ENCODE measurements at regions not wholly inside any gene's neighbourhood (a gene's known extent, or its start where the extent isn't known, plus 50 kb on each side); places are given as distances from the start of the nearest gene placed in this dataset.

GRCh38 chr14:83153081-83153480, 1619.4 kb upstream of the SEL1L start:
- TF ChIP-seq ZBTB21 (tag by site-specific recombination; IDR thresholded peaks at IDR 0.05) (no peak), ZNF23 (tag by site-specific recombination; IDR thresholded peaks at IDR 0.05; ENCODE audit: borderline replicate concordance) (no peak), ZNF335 (tag by site-specific recombination; conservative IDR thresholded peaks at IDR 0.05) (no peak), ZNF701 (tag by site-specific recombination; IDR thresholded peaks at IDR 0.05) (no peak), KLF9 (tag by site-specific recombination; IDR thresholded peaks at IDR 0.05; ENCODE audit: low read depth) (no peak), INSM2 (tag by site-specific recombination; IDR thresholded peaks at IDR 0.05) (no peak), ZFP37 (tag by site-specific recombination; IDR thresholded peaks at IDR 0.05) (no peak), ZNF274 (IDR thresholded peaks at IDR 0.05; ENCODE audit: low read length) (no peak), ZNF274 (tag by site-specific recombination; IDR thresholded peaks at IDR 0.05; ENCODE audit: borderline replicate concordance) (no peak), ZNF558 (tag by site-specific recombination; IDR thresholded peaks at IDR 0.05) (no peak), ZXDB (tag by site-specific recombination; IDR thresholded peaks at IDR 0.05) (no peak), ZNF704 (tag by site-specific recombination; IDR thresholded peaks at IDR 0.05) (no peak), ZNF302 (tag by site-specific recombination; IDR thresholded peaks at IDR 0.05; ENCODE audit: low read depth) (no peak), SCRT1 (tag by site-specific recombination; IDR thresholded peaks at IDR 0.05; ENCODE audit: borderline replicate concordance) (no peak)
- TF ChIP-seq, protein P1, sequence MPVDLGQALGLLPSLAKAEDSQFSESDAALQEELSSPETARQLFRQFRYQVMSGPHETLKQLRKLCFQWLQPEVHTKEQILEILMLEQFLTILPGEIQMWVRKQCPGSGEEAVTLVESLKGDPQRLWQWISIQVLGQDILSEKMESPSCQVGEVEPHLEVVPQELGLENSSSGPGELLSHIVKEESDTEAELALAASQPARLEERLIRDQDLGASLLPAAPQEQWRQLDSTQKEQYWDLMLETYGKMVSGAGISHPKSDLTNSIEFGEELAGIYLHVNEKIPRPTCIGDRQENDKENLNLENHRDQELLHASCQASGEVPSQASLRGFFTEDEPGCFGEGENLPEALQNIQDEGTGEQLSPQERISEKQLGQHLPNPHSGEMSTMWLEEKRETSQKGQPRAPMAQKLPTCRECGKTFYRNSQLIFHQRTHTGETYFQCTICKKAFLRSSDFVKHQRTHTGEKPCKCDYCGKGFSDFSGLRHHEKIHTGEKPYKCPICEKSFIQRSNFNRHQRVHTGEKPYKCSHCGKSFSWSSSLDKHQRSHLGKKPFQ (tag by site-specific recombination; IDR thresholded peaks at IDR 0.05): no peak
- Histone ChIP-seq H3K27ac (ENCODE audit: extremely low read depth, low read depth, low read length) (no peak overlapping the region), H3K4me3 (ENCODE audit: low read depth, low read length) (no peak overlapping the region), H3K4me1 (ENCODE audit: control insufficient read depth, insufficient read depth, low read length) (no peaks in the 10 kb centered on the region), H3K9me3 (ENCODE audit: control insufficient read depth, insufficient read depth, low read depth, low read length) (no peaks in the 10 kb centered on the region), H3K36me3 (ENCODE audit: control insufficient read depth in 2 of 2, insufficient read depth in 1 of 2, low read length in 2 of 2) (no peaks in the 10 kb centered on the region)
- ChIA-PET POLR2A (no interaction called here), CTCF (no interaction called here)

- ChIA-PET POLR2A (no interaction called here), CTCF (no interaction called here)
- Histone ChIP-seq H3K9me3 (ENCODE audit: control insufficient read depth, insufficient read depth, low read depth, low read length) (no peaks in the 10 kb centered on the region), H3K36me3 (ENCODE audit: control insufficient read depth in 2 of 2, insufficient read depth in 1 of 2, low read length in 2 of 2) (no peaks in the 10 kb centered on the region), H3K4me1 (ENCODE audit: control insufficient read depth, insufficient read depth, low read length) (no peaks in the 10 kb centered on the region), H3K27ac (ENCODE audit: extremely low read depth, low read depth, low read length) (no peak overlapping the region), H3K4me3 (ENCODE audit: low read depth, low read length) (no peak overlapping the region)
- TF ChIP-seq ZFP69B (tag by site-specific recombination; IDR thresholded peaks at IDR 0.05) (no peak), ZNF16 (tag by site-specific recombination; IDR thresholded peaks at IDR 0.05; ENCODE audit: low read depth) (no peak), HOXC10 (CRISPR knock-in tag; IDR thresholded peaks at IDR 0.05) (no peak), ZNF629 (tag by site-specific recombination; IDR thresholded peaks at IDR 0.05) (no peak), ZBTB11 (tag by site-specific recombination; conservative IDR thresholded peaks at IDR 0.05; ENCODE audit: low read depth) (no peak), ZNF157 (tag by site-specific recombination; IDR thresholded peaks at IDR 0.05) (no peak), GFI1B (tag by site-specific recombination; IDR thresholded peaks at IDR 0.05) (no peak), ZEB2 (tag by site-specific recombination; IDR thresholded peaks at IDR 0.05) (no peak)
- TF ChIP-seq, protein P2, sequence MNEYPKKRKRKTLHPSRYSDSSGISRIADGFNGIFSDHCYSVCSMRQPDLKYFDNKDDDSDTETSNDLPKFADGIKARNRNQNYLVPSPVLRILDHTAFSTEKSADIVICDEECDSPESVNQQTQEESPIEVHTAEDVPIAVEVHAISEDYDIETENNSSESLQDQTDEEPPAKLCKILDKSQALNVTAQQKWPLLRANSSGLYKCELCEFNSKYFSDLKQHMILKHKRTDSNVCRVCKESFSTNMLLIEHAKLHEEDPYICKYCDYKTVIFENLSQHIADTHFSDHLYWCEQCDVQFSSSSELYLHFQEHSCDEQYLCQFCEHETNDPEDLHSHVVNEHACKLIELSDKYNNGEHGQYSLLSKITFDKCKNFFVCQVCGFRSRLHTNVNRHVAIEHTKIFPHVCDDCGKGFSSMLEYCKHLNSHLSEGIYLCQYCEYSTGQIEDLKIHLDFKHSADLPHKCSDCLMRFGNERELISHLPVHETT (tag by site-specific recombination; IDR thresholded peaks at IDR 0.05): no peak
Observed at GRCh38 chr14:83162361-83162929, 1628.8 kb upstream of the SEL1L start.
